T-helper 17 cell (primary cell): ENCODE measurements at regions not wholly inside any gene's neighbourhood (a gene's known extent, or its start where the extent isn't known, plus 50 kb on each side); places are given as distances from the start of the nearest gene placed in this dataset.

Experiments used
- ATAC-seq: fragments of 150-1000 bp; cut with Tn5 transposase; 2 replicates; pipeline ENCODE4 v1.10.0; 2021; ENCODE audit warnings: mild to moderate bottlenecking, moderate library complexity
- DNase-seq, 3 donors: peaks; one replicate each; pipeline versions ENCODE4 v3.0.0 to v3.0.0-alpha.2; 2020 to 2021
- H3K9me3 ChIP-seq: one replicate; pipeline ENCODE4 v1.7.0; 2013; ENCODE audit warnings: low read length, mild to moderate bottlenecking; ENCODE audit not compliant: control insufficient read depth, poor library complexity, severe bottlenecking
- H3K27ac Mint-ChIP-seq: one replicate; pipeline ENCODE4 v1.8.0; 2022; ENCODE audit warnings: mild to moderate bottlenecking, moderate library complexity, mixed read lengths
- H3K27me3 Mint-ChIP-seq: one replicate; pipeline ENCODE4 v1.8.0; 2022; ENCODE audit warnings: mixed read lengths
- H3K36me3 Mint-ChIP-seq: one replicate; pipeline ENCODE4 v1.8.0; 2022; ENCODE audit warnings: low read depth, mixed read lengths
- H3K4me1 Mint-ChIP-seq: one replicate; pipeline ENCODE4 v1.8.0; 2022; ENCODE audit warnings: mild to moderate bottlenecking, mixed read lengths
- H3K4me3 Mint-ChIP-seq: one replicate; pipeline ENCODE4 v1.8.0; 2022; ENCODE audit warnings: mild to moderate bottlenecking, moderate library complexity, mixed read lengths

- DNase-seq (peak in 2 of 3 donors; percentile 36 to 39), ATAC-seq (peak; percentile 23)
- Mint-ChIP-seq H3K27ac (peak overlapping the region; percentile 100), H3K36me3 (no peaks in the 10 kb centered on the region), H3K4me3 (peak overlapping the region; percentile 90), H3K27me3 (no peaks in the 10 kb centered on the region), H3K4me1 (peaks cover 44% of the 10 kb centered on the region)
- no peaks in the 10 kb centered on the region for H3K9me3 ChIP-seq
Measured at GRCh38 chr5:40409601-40410000, 270.1 kb upstream of the PTGER4 start.

GRCh38 chr5:40406741-40407211, 272.9 kb upstream of the PTGER4 start:
- Mint-ChIP-seq H3K27ac (peak overlapping the region; percentile 100), H3K27me3 (no peaks in the 10 kb centered on the region), H3K36me3 (no peaks in the 10 kb centered on the region), H3K4me1 (peaks cover 58% of the 10 kb centered on the region), H3K4me3 (peak overlapping the region; percentile 52)
- no peak for ATAC-seq
- H3K9me3 ChIP-seq = no peaks in the 10 kb centered on the region
- no peak for DNase-seq

- DNase-seq (no peak), ATAC-seq (peak; percentile 18)
- Mint-ChIP-seq H3K27me3 (no peaks in the 10 kb centered on the region), H3K4me3 (peak overlapping the region; percentile 52), H3K27ac (peak overlapping the region; percentile 100), H3K36me3 (no peaks in the 10 kb centered on the region), H3K4me1 (peaks cover 58% of the 10 kb centered on the region)
- no peaks in the 10 kb centered on the region for H3K9me3 ChIP-seq
Measured at GRCh38 chr5:40405996-40406740, 273.5 kb upstream of the PTGER4 start.

GRCh38 chr5:40405230-40405629, 274.5 kb upstream of the PTGER4 start:
- peak overlapping the region; percentile 100 for H3K27ac Mint-ChIP-seq
- DNase-seq (no peak), ATAC-seq (no peak)
- peaks cover 50% of the 10 kb centered on the region for H3K4me1 Mint-ChIP-seq
- peak overlapping the region; percentile 52 for H3K4me3 Mint-ChIP-seq
- H3K9me3 ChIP-seq = no peaks in the 10 kb centered on the region
- H3K36me3 Mint-ChIP-seq = no peaks in the 10 kb centered on the region
- H3K27me3 Mint-ChIP-seq = no peaks in the 10 kb centered on the region

GRCh38 chr5:40404613-40405012, 275.1 kb upstream of the PTGER4 start:
- DNase-seq (no peak), ATAC-seq (peak; percentile 56)
- H3K36me3 Mint-ChIP-seq = no peaks in the 10 kb centered on the region
- H3K9me3 ChIP-seq = no peaks in the 10 kb centered on the region
- no peaks in the 10 kb centered on the region for H3K27me3 Mint-ChIP-seq
- H3K4me3 Mint-ChIP-seq = peak overlapping the region; percentile 63
- H3K27ac Mint-ChIP-seq = peak overlapping the region; percentile 100
- peaks cover 46% of the 10 kb centered on the region for H3K4me1 Mint-ChIP-seq

- H3K27ac Mint-ChIP-seq = peak overlapping the region; percentile 94
- H3K27me3 Mint-ChIP-seq = no peaks in the 10 kb centered on the region
- peaks cover 36% of the 10 kb centered on the region for H3K4me1 Mint-ChIP-seq
- DNase-seq (no peak), ATAC-seq (no peak)
- H3K9me3 ChIP-seq = no peaks in the 10 kb centered on the region
- H3K36me3 Mint-ChIP-seq = no peaks in the 10 kb centered on the region
- no peak overlapping the region for H3K4me3 Mint-ChIP-seq
Measured at GRCh38 chr5:40402007-40402364, 277.7 kb upstream of the PTGER4 start.

GRCh38 chr5:40401284-40402006, 278.3 kb upstream of the PTGER4 start:
- DNase-seq (no peak), ATAC-seq (no peak)
- H3K27ac Mint-ChIP-seq = peak overlapping the region; percentile 94
- H3K4me3 Mint-ChIP-seq = peak overlapping the region; percentile 51
- H3K27me3 Mint-ChIP-seq = no peaks in the 10 kb centered on the region
- no peaks in the 10 kb centered on the region for H3K36me3 Mint-ChIP-seq
- H3K9me3 ChIP-seq = no peaks in the 10 kb centered on the region
- peaks cover 30% of the 10 kb centered on the region for H3K4me1 Mint-ChIP-seq

- no peaks in the 10 kb centered on the region for H3K9me3 ChIP-seq
- H3K27ac Mint-ChIP-seq = no peak overlapping the region
- no peak for DNase-seq
- no peaks in the 10 kb centered on the region for H3K36me3 Mint-ChIP-seq
- no peaks in the 10 kb centered on the region for H3K27me3 Mint-ChIP-seq
- H3K4me1 Mint-ChIP-seq = peaks cover 23% of the 10 kb centered on the region
- H3K4me3 Mint-ChIP-seq = no peak overlapping the region
- ATAC-seq = no peak
Measured at GRCh38 chr5:40400245-40400644, 279.5 kb upstream of the PTGER4 start.

GRCh38 chr5:40399349-40399748, 280.4 kb upstream of the PTGER4 start:
- Mint-ChIP-seq H3K27ac (no peak overlapping the region), H3K4me3 (no peak overlapping the region), H3K4me1 (peaks cover 18% of the 10 kb centered on the region), H3K27me3 (no peaks in the 10 kb centered on the region), H3K36me3 (no peaks in the 10 kb centered on the region)
- H3K9me3 ChIP-seq = no peaks in the 10 kb centered on the region
- ATAC-seq = no peak
- no peak for DNase-seq

- Mint-ChIP-seq H3K36me3 (no peaks in the 10 kb centered on the region), H3K4me1 (peaks cover 12% of the 10 kb centered on the region), H3K27me3 (no peaks in the 10 kb centered on the region), H3K27ac (no peak overlapping the region), H3K4me3 (no peak overlapping the region)
- ATAC-seq (no peak), DNase-seq (no peak)
- no peaks in the 10 kb centered on the region for H3K9me3 ChIP-seq
Measured at GRCh38 chr5:40397976-40398375, 281.7 kb upstream of the PTGER4 start.

- no peaks in the 10 kb centered on the region for H3K27me3 Mint-ChIP-seq
- no peak overlapping the region for H3K27ac Mint-ChIP-seq
- no peak for ATAC-seq
- no peaks in the 10 kb centered on the region for H3K9me3 ChIP-seq
- no peak overlapping the region for H3K4me3 Mint-ChIP-seq
- no peaks in the 10 kb centered on the region for H3K36me3 Mint-ChIP-seq
- H3K4me1 Mint-ChIP-seq = peaks cover 16% of the 10 kb centered on the region
- no peak for DNase-seq
Measured at GRCh38 chr5:40397091-40397490, 282.6 kb upstream of the PTGER4 start.

- ATAC-seq = peak; percentile 59
- no peak for DNase-seq
Measured at GRCh38 chr5:40396317-40396716, 283.4 kb upstream of the PTGER4 start.

GRCh38 chr5:40395251-40395650, 284.5 kb upstream of the PTGER4 start:
- no peak for ATAC-seq
- no peaks in the 10 kb centered on the region for H3K36me3 Mint-ChIP-seq
- peaks cover 20% of the 10 kb centered on the region for H3K4me1 Mint-ChIP-seq

More at GRCh38 chr5:40396317-40396716, 283.4 kb upstream of the PTGER4 start:
- Mint-ChIP-seq H3K27ac (peak overlapping the region; percentile 45), H3K36me3 (no peaks in the 10 kb centered on the region), H3K4me1 (peaks cover 14% of the 10 kb centered on the region), H3K4me3 (no peak overlapping the region), H3K27me3 (no peaks in the 10 kb centered on the region)
- no peaks in the 10 kb centered on the region for H3K9me3 ChIP-seq

More at GRCh38 chr5:40395251-40395650, 284.5 kb upstream of the PTGER4 start:
- Mint-ChIP-seq H3K27me3 (no peaks in the 10 kb centered on the region), H3K27ac (no peak overlapping the region), H3K4me3 (no peak overlapping the region)
- no peak for DNase-seq
- no peaks in the 10 kb centered on the region for H3K9me3 ChIP-seq
